LNCaP clone FGC (cell line): ENCODE measurements at regions not wholly inside any gene's neighbourhood (a gene's known extent, or its start where the extent isn't known, plus 50 kb on each side); places are given as distances from the start of the nearest gene placed in this dataset.
A peak's percentile ranks its signal among the peaks of the same experiment; 100 is the strongest.

Experiments used
- DNase-seq: peaks from one replicate; pipeline ENCODE4 v3.0.0-alpha.2; 2011; ENCODE audit warnings: low read depth
- H3K4me3 ChIP-seq: 2 replicates; pipeline ENCODE4 v1.5.1; 2011; ENCODE audit warnings: mild to moderate bottlenecking, low read depth, low read length, control low read depth
- TF ChIP-seq, protein P1 (sequence below): IDR thresholded peaks from 2 replicates; pipeline ENCODE4 v1.5.1; 2012; ENCODE audit warnings: mild to moderate bottlenecking; ENCODE audit not compliant: control insufficient read depth, insufficient read depth; ENCODE audit errors: extremely low read depth

DNA sequence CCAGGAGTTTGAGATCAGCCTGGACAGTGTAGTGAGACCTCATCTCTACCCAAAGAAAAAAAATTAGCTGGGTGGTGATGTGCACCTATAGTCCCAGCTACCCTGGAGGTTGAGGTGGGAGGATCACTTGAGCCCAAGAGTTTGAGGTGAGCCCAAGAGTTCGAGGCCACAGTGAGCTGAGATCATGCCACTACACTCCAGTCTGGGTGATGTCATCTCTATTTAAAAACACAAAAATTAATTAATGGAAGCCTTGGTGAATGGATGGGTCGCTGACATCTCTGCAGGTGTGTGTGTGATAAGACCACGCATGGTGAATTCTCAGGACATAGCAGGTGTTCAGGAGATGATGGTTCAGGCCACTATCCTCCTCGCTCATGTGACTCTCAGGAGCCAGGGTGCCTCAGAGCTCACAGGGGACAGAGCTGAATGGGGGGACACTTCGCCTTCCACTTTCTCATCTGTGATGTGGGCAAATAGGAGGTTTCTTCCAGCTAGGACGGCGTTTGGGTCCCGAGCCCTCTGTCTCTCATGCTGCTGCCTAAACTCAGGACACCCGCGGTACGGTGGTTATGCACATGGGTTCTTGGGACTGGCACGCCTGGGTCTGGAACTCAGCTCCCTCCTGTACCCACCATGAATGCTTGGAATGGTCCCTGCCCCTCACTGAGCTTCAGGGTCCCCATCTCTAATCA, 113.4 kb upstream of the ZBTB40 start:
- TF ChIP-seq, protein P1, sequence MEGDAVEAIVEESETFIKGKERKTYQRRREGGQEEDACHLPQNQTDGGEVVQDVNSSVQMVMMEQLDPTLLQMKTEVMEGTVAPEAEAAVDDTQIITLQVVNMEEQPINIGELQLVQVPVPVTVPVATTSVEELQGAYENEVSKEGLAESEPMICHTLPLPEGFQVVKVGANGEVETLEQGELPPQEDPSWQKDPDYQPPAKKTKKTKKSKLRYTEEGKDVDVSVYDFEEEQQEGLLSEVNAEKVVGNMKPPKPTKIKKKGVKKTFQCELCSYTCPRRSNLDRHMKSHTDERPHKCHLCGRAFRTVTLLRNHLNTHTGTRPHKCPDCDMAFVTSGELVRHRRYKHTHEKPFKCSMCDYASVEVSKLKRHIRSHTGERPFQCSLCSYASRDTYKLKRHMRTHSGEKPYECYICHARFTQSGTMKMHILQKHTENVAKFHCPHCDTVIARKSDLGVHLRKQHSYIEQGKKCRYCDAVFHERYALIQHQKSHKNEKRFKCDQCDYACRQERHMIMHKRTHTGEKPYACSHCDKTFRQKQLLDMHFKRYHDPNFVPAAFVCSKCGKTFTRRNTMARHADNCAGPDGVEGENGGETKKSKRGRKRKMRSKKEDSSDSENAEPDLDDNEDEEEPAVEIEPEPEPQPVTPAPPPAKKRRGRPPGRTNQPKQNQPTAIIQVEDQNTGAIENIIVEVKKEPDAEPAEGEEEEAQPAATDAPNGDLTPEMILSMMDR, result no peak
- no peak for DNase-seq
- no peak overlapping the region for H3K4me3 ChIP-seq

DNA sequence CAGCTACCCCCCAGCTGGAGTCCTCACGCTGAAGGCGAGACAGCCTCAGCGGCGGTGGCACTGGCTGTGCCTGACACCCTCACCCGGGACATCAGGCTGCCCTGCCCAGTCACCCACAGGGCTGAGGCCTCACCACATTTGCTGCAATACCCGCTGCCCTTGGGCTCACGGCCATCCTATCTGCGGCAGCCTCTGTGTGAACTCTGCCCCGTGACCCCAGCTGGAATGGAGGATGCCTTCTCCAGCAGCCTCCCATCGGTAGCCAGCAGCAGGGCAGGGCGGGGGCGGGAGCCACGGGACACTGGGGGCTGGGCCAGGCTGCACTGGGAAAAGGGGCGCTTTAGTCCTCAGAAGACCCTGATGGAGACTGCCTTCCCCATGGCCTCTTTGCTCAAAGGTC, 112.4 kb upstream of the ZBTB40 start:
- no peak overlapping the region for H3K4me3 ChIP-seq
- DNase-seq, result no peak
- TF ChIP-seq, protein P1, result no peak

- H3K4me3 ChIP-seq, result no peak overlapping the region
- TF ChIP-seq, protein P1, result no peak
- no peak for DNase-seq
Observed at GRCh38 chr1:22340066-22340465, 111.6 kb upstream of the ZBTB40 start.

GRCh38 chr1:22340873-22341272, 110.8 kb upstream of the ZBTB40 start:
- DNase-seq, result no peak
- TF ChIP-seq, protein P1, result no peak
- H3K4me3 ChIP-seq, result no peak overlapping the region

DNA sequence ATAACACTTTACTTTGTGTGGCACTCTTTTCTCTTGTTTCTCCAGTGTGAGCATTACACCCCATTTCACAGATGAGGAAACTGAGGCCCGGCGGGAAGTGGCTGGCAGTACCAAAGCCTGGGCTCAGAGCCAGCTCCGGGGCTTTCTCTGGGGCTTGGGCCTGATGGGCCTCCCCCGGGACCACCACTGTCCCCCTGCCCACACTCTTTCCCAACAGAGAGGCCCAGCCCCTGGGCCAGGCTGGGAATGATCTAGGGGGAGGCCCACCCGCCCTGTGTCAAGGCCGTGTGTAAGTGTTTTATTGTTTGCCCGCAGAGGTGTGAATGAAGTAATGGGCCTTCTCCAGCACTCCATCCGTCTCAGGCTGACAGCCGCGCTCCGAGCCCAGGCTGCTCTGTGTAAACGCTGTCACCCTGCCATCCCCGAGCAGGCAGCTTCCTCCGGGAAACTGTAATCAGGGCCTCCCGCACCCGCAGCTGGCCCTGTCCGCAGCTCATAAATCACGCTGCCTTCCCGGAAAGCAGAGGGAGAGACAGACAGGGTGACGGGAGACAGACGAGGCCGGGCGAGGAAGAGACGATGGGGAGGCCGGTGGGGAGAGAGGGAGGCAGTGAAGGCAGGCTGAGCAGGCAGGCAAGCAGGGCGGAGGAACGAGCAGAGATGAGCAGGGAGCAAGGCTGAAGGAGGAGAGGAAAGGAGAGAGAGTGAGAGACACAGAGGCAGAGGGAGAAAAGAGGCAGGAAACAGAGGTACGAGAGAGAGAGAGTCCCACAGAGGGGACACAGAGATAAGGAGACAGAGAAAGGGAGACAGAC, 109.7 kb upstream of the ZBTB40 start:
- TF ChIP-seq, protein P1, result no peak
- peak; percentile 21 for DNase-seq
- H3K4me3 ChIP-seq, result no peak overlapping the region

DNA sequence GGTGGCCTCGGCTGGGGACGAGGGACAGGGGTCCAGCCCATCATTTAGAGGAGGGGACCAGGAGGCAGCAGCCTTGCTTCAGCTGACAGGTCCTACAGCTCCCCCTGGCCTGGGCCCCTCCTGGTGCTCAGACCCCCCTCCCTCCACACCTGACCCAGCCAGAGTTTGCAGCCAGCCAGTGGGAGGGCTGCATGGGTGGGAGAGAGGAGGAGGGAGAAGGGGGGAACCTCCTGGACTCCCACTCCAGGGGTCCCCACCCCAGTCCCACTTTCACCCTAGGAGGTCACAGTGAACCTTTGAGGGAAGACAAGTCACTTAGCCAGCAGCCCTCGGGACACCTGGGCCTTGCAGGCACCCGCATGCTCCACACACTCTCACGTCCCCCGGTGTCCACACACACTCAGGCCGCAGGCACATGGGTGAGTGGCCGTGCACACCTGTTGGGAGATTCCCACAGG, 108.9 kb upstream of the ZBTB40 start:
- TF ChIP-seq, protein P1, result no peak
- DNase-seq, result no peak
- no peak overlapping the region for H3K4me3 ChIP-seq
